ENCODE measurements at regions not wholly inside any gene's neighbourhood (a gene's known extent, or its start where the extent isn't known, plus 50 kb on each side); places are given as distances from the start of the nearest gene placed in this dataset.

- peaks cover 3% of the 10 kb centered on the region; the same call in 1 of the 2 replicates for H3K27me3 ChIP-seq
- no peaks in the 10 kb centered on the region for H3K36me3 ChIP-seq
- DNase-seq = peak in 1 of 2 experiments; percentile 19
- H3K27ac ChIP-seq = no peak overlapping the region
- no peak overlapping the region for H3K4me3 ChIP-seq
- no peaks in the 10 kb centered on the region for H3K9me3 ChIP-seq (replicated peaks)
- H3K4me1 ChIP-seq = no peaks in the 10 kb centered on the region
These were observed 150.7 kb upstream of the TLE3 start for GRCh38 chr15:70248116-70249025.

GRCh38 chr15:70247281-70247680, 149.6 kb upstream of the TLE3 start:
- DNase-seq = no peak
- Histone ChIP-seq H3K9me3 (replicated peaks) (no peaks in the 10 kb centered on the region), H3K4me1 (no peaks in the 10 kb centered on the region)

GRCh38 chr15:70246623-70247220, 149.0 kb upstream of the TLE3 start:
- Histone ChIP-seq H3K4me1 (no peaks in the 10 kb centered on the region), H3K4me3 (no peak overlapping the region), H3K27ac (no peak overlapping the region), H3K27me3 (no peaks in the 10 kb centered on the region), H3K36me3 (no peaks in the 10 kb centered on the region), H3K9me3 (replicated peaks) (no peaks in the 10 kb centered on the region)
- no peak for DNase-seq

More at GRCh38 chr15:70247281-70247680, 149.6 kb upstream of the TLE3 start:
- Histone ChIP-seq H3K4me3 (no peak overlapping the region), H3K27ac (no peak overlapping the region), H3K36me3 (no peaks in the 10 kb centered on the region), H3K27me3 (peaks cover under 1% of the 10 kb centered on the region; the same call in 1 of the 2 replicates)

- no peaks in the 10 kb centered on the region for H3K9me3 ChIP-seq (replicated peaks)
- no peaks in the 10 kb centered on the region for H3K36me3 ChIP-seq
- DNase-seq = peak in 1 of 2 experiments; percentile 35
- H3K4me3 ChIP-seq = no peak overlapping the region
- H3K27me3 ChIP-seq = no peaks in the 10 kb centered on the region
- H3K4me1 ChIP-seq = no peaks in the 10 kb centered on the region
- H3K27ac ChIP-seq = no peak overlapping the region
These were observed 148.4 kb upstream of the TLE3 start for GRCh38 chr15:70245932-70246622.

GRCh38 chr15:70244978-70245542, 147.3 kb upstream of the TLE3 start:
- H3K4me3 ChIP-seq = no peak overlapping the region
- DNase-seq = peak in 1 of 2 experiments; percentile 18
- no peaks in the 10 kb centered on the region for H3K36me3 ChIP-seq
- H3K9me3 ChIP-seq (replicated peaks) = no peaks in the 10 kb centered on the region
- H3K4me1 ChIP-seq = no peaks in the 10 kb centered on the region
- H3K27ac ChIP-seq = no peak overlapping the region
- H3K27me3 ChIP-seq = no peaks in the 10 kb centered on the region

GRCh38 chr15:70243686-70244540, 146.2 kb upstream of the TLE3 start:
- Histone ChIP-seq H3K4me1 (no peaks in the 10 kb centered on the region), H3K36me3 (no peaks in the 10 kb centered on the region), H3K4me3 (no peak overlapping the region), H3K27me3 (0 out of 2 replicates have a peak, but pooled peaks cover 2% of the 10 kb centered on the region), H3K9me3 (replicated peaks) (no peaks in the 10 kb centered on the region), H3K27ac (no peak overlapping the region)
- DNase-seq = no peak

GRCh38 chr15:70242951-70243685, 145.4 kb upstream of the TLE3 start:
- Histone ChIP-seq H3K4me3 (no peak overlapping the region), H3K27ac (no peak overlapping the region), H3K27me3 (0 out of 2 replicates have a peak, but pooled peaks cover 2% of the 10 kb centered on the region), H3K36me3 (no peaks in the 10 kb centered on the region), H3K4me1 (no peaks in the 10 kb centered on the region), H3K9me3 (replicated peaks) (no peaks in the 10 kb centered on the region)
- DNase-seq = no peak

- DNase-seq = no peak
- no peak overlapping the region for H3K4me3 ChIP-seq
- no peaks in the 10 kb centered on the region for H3K36me3 ChIP-seq
- H3K4me1 ChIP-seq = no peaks in the 10 kb centered on the region
- H3K27ac ChIP-seq = no peak overlapping the region
- H3K9me3 ChIP-seq (replicated peaks) = no peaks in the 10 kb centered on the region
- H3K27me3 ChIP-seq = 0 out of 2 replicates have a peak, but pooled peaks cover 2% of the 10 kb centered on the region
These were observed 144.0 kb upstream of the TLE3 start for GRCh38 chr15:70241561-70242320.

- Histone ChIP-seq H3K4me1 (no peaks in the 10 kb centered on the region), H3K9me3 (replicated peaks) (no peaks in the 10 kb centered on the region)
- DNase-seq = no peak
These were observed 143.2 kb upstream of the TLE3 start for GRCh38 chr15:70240820-70241430.

GRCh38 chr15:70240082-70240481, 142.4 kb upstream of the TLE3 start:
- Histone ChIP-seq H3K4me3 (no peak overlapping the region), H3K27me3 (0 out of 2 replicates have a peak, but pooled peaks cover 2% of the 10 kb centered on the region), H3K9me3 (replicated peaks) (no peaks in the 10 kb centered on the region), H3K36me3 (no peaks in the 10 kb centered on the region), H3K4me1 (no peaks in the 10 kb centered on the region), H3K27ac (no peak overlapping the region)
- no peak for DNase-seq

More at GRCh38 chr15:70240820-70241430, 143.2 kb upstream of the TLE3 start:
- Histone ChIP-seq H3K4me3 (no peak overlapping the region), H3K27ac (no peak overlapping the region), H3K36me3 (no peaks in the 10 kb centered on the region), H3K27me3 (0 out of 2 replicates have a peak, but pooled peaks cover 2% of the 10 kb centered on the region)

- Histone ChIP-seq H3K4me3 (no peak overlapping the region), H3K9me3 (replicated peaks) (no peaks in the 10 kb centered on the region), H3K4me1 (0 out of 2 replicates have a peak, but pooled peaks cover 2% of the 10 kb centered on the region), H3K27me3 (0 out of 2 replicates have a peak, but pooled peaks cover 2% of the 10 kb centered on the region), H3K27ac (no peak overlapping the region), H3K36me3 (no peaks in the 10 kb centered on the region)
- no peak for DNase-seq
These were observed 141.2 kb upstream of the TLE3 start for GRCh38 chr15:70238917-70239316.

- Histone ChIP-seq H3K27me3 (0 out of 2 replicates have a peak, but pooled peaks cover 2% of the 10 kb centered on the region), H3K4me1 (0 out of 2 replicates have a peak, but pooled peaks cover 2% of the 10 kb centered on the region), H3K27ac (no peak overlapping the region), H3K9me3 (replicated peaks) (no peaks in the 10 kb centered on the region), H3K36me3 (no peaks in the 10 kb centered on the region), H3K4me3 (no peak overlapping the region)
- DNase-seq = no peak
These were observed 139.9 kb upstream of the TLE3 start for GRCh38 chr15:70237626-70238025.
